BE2C (cell line): ENCODE measurements at regions not wholly inside any gene's neighbourhood (a gene's known extent, or its start where the extent isn't known, plus 50 kb on each side); places are given as distances from the start of the nearest gene placed in this dataset.
"Not testable (repeated sequence)": the region's sequence is repeated elsewhere in the genome, so short reads cannot be mapped to it uniquely, and the experiment has no call there.

Experiments
- DNase-seq: peaks from one replicate; pipeline ENCODE4 v3.0.0-alpha.2; 2020
- H3K27me3 ChIP-seq: fragments of 250-450 bp; sonication (Bioruptor Pico); 2 replicates; pipeline ENCODE4 v1.5.1; 2020; ENCODE audit warnings: mild to moderate bottlenecking
- H3K36me3 ChIP-seq: fragments of 250-450 bp; sonication (Bioruptor Pico); 2 replicates; pipeline ENCODE4 v1.5.1; 2020; ENCODE audit warnings: mild to moderate bottlenecking
- H3K4me1 ChIP-seq: fragments of 250-450 bp; sonication (Bioruptor Pico); 2 replicates; pipeline ENCODE4 v1.5.1; 2020
- H3K4me3 ChIP-seq: 2 replicates; pipeline ENCODE4 v1.5.1; 2011; ENCODE audit warnings: low read depth, low read length
- H3K9me3 ChIP-seq: fragments of 250-450 bp; sonication (Bioruptor Pico); 2 replicates; pipeline ENCODE4 v1.5.1; 2020
- TF ChIP-seq, protein P1 (sequence below): IDR thresholded peaks from 2 replicates; pipeline ENCODE4 v1.5.1; 2012; ENCODE audit warnings: mild to moderate bottlenecking, low read depth, low read length

DNA sequence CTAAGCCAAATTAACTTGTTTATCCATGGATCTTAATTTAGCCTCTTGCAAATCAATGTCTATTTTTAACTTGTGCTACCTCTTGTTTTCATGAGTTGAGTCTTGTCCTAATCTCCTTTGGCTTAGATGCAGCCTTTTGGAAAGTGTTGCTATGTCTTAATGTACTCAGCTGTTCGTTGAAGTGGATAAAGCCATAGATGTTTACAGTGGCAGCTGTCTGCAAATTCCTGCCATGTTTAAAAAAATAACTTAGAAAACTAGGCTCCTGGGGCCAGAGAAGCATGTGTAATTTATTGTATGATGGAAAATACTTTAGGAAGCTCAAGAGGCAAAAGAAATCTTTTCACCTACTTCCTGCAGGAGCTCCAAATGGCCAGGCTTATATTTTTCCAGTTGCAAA is 253.1 kb upstream of the RHOBTB1 start:
- H3K27me3 ChIP-seq: no peaks in the 10 kb centered on the region
- no peaks in the 10 kb centered on the region for H3K4me1 ChIP-seq
- H3K9me3 ChIP-seq: no peaks in the 10 kb centered on the region
- no peak for DNase-seq
- H3K4me3 ChIP-seq: no peak overlapping the region
- no peaks in the 10 kb centered on the region for H3K36me3 ChIP-seq
- TF ChIP-seq, protein P1, sequence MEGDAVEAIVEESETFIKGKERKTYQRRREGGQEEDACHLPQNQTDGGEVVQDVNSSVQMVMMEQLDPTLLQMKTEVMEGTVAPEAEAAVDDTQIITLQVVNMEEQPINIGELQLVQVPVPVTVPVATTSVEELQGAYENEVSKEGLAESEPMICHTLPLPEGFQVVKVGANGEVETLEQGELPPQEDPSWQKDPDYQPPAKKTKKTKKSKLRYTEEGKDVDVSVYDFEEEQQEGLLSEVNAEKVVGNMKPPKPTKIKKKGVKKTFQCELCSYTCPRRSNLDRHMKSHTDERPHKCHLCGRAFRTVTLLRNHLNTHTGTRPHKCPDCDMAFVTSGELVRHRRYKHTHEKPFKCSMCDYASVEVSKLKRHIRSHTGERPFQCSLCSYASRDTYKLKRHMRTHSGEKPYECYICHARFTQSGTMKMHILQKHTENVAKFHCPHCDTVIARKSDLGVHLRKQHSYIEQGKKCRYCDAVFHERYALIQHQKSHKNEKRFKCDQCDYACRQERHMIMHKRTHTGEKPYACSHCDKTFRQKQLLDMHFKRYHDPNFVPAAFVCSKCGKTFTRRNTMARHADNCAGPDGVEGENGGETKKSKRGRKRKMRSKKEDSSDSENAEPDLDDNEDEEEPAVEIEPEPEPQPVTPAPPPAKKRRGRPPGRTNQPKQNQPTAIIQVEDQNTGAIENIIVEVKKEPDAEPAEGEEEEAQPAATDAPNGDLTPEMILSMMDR: no peak

DNA sequence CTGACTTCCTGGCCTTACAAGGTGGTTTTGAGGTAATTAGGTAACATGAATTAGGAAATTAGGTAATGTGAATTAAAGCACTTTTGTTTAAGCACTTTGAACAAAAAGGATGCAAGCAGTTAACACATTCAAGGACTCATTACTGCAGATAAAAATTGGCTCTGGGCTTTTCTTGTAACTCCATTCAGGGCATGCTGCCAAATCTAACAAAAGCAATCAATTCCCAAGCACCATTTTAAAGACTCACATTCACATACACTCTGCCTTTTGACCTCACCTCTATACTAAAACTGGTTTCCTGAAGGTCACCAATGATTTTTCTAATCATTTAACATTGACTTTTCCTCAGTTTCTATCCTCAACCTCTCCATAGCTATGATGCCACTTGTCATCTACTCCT is 251.2 kb upstream of the RHOBTB1 start:
- Histone ChIP-seq H3K9me3 (no peaks in the 10 kb centered on the region), H3K27me3 (no peaks in the 10 kb centered on the region), H3K4me3 (no peak overlapping the region), H3K4me1 (no peaks in the 10 kb centered on the region), H3K36me3 (no peaks in the 10 kb centered on the region)
- TF ChIP-seq, protein P1: no peak
- DNase-seq: no peak

DNA sequence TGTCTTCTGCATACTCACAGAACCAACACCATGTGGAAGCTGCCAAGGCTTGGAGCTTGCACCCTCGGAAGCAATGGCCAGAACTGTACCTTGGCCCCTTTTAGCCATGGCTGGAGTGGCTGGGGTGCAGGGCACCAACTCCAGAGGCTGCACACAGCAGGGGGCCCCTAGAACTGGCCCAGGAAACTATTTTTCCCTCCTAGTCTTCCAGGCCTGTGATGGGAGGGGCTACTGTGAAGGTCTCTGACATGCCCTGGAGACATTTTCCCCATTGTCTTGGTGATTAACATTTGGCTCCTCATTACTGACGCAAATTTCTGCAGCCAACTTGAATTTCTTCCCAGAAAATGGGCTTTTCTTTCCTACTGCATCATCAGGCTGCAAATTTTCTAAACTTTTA is 248.6 kb upstream of the RHOBTB1 start:
- not testable (repeated sequence) for DNase-seq, H3K36me3 ChIP-seq, H3K4me3 ChIP-seq, H3K9me3 ChIP-seq, H3K27me3 ChIP-seq, H3K4me1 ChIP-seq

DNA sequence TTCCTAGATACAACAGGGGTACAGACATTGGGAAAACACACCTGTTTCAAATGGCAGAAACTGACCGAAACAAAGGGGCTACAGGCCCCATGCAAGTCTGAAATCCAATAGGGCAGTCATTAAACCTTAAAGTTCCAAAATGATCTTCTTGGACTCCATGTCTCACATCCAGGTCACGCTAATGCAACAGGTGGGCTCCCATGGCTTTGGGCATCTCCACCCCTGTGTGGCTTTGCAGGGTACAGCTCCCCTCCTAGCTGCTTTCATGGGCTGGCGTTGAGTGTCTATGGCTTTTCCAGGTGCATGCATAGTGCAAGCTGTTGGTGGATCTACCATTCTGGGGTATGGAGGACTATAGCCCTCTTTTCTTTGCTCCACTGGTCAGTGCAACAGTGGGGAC is 248.1 kb upstream of the RHOBTB1 start:
- H3K36me3 ChIP-seq: no peaks in the 10 kb centered on the region
- TF ChIP-seq, protein P1: no peak
- no peak overlapping the region for H3K4me3 ChIP-seq
- H3K27me3 ChIP-seq: no peaks in the 10 kb centered on the region
- H3K4me1 ChIP-seq: no peaks in the 10 kb centered on the region
- no peaks in the 10 kb centered on the region for H3K9me3 ChIP-seq
- DNase-seq: no peak

DNA sequence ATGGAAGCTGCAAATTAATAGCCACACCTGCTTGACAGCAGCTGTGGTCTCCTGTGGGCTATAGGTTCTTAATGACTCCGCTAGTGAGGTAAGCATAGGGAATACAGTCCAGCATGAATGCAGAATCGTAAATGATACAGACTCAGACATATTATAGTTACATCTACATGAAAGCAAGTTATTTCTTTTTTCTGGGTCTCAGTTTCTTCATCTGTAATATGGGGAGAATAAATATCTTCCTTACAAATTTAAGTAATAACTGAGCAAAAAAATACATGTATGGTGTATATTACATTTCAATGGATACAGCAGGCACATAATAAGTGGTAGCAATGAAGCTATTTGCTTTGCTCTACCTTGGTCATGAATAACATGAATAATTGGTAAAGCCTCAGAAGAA is 245.9 kb upstream of the RHOBTB1 start:
- H3K9me3 ChIP-seq: no peaks in the 10 kb centered on the region
- TF ChIP-seq, protein P1: no peak
- no peaks in the 10 kb centered on the region for H3K27me3 ChIP-seq
- DNase-seq: no peak
- no peak overlapping the region for H3K4me3 ChIP-seq
- H3K36me3 ChIP-seq: no peaks in the 10 kb centered on the region
- no peaks in the 10 kb centered on the region for H3K4me1 ChIP-seq

DNA sequence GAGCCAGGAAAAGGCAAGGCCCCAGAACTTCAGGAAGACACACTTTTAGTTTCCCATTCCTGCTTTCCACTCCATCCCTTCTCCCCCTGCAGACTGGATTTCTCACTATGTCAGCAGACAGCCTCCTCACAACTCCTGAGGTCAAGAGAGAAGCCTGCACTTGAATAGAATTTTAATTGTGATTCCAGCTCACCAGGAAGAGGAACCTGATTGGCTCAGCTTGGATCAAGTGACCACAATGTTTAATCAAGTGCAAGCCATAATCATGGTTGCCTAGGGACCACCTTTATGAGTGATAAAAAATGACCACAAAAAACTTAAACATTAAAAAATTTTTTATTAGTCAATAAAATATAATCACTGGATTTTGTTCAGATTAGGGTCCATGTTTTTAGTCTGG is 244.7 kb upstream of the RHOBTB1 start:
- TF ChIP-seq, protein P1: no peak
- H3K4me1 ChIP-seq: no peaks in the 10 kb centered on the region
- no peaks in the 10 kb centered on the region for H3K27me3 ChIP-seq
- DNase-seq: no peak
- H3K9me3 ChIP-seq: no peaks in the 10 kb centered on the region
- no peaks in the 10 kb centered on the region for H3K36me3 ChIP-seq
- no peak overlapping the region for H3K4me3 ChIP-seq

DNA sequence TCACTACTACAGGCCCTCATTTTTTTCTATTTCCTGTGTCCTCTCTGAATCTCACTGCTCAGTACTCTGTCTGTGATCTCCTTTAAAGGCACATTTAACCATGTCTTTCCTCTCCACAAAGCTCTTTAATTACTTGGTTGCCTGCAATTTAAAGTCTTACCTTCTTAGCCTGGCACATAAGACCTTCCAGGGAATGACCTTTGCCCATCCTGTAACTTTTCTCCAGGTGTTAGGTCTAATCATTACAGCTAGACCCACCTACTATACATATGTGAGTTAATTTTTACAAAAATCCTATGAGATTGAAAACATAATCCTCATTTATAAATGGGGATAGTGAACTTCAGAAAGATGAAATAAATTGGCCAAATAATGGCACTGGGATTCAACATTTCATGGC is 244.1 kb upstream of the RHOBTB1 start:
- H3K4me3 ChIP-seq: no peak overlapping the region
- H3K9me3 ChIP-seq: no peaks in the 10 kb centered on the region
- TF ChIP-seq, protein P1: no peak
- no peaks in the 10 kb centered on the region for H3K36me3 ChIP-seq
- no peak for DNase-seq
- H3K27me3 ChIP-seq: no peaks in the 10 kb centered on the region
- H3K4me1 ChIP-seq: no peaks in the 10 kb centered on the region
